Kidney (tissue), 13 donors: ENCODE measurements at regions not wholly inside any gene's neighbourhood (a gene's known extent, or its start where the extent isn't known, plus 50 kb on each side); places are given as distances from the start of the nearest gene placed in this dataset.

Experiments
- DNase-seq, 5 donors: peaks; one replicate each; pipeline ENCODE4 v3.0.0-alpha.2; 2013 to 2020
- FAIRE-seq: peaks from 2 replicates; lab custom pipeline; 2012; peaks lifted over from hg19 to GRCh38; lab: Jason Lieb, UNC
- H3K27ac ChIP-seq, 2 donors: one replicate each; pipeline ENCODE4 v1.7.0; 2013; ENCODE audit warnings: low read depth in 2 of 2, low read length in 2 of 2, inconsistent platforms in 1 of 2
- H3K27me3 ChIP-seq: one replicate; pipeline ENCODE4 v1.7.1; 2013; ENCODE audit warnings: low read length, inconsistent platforms; ENCODE audit not compliant: control insufficient read depth, insufficient read depth
- H3K36me3 ChIP-seq, 3 donors: one replicate each; pipeline versions ENCODE4 v1.7.0 to v1.7.1; 2013; ENCODE audit warnings: low read length in 3 of 3, control low read depth in 1 of 3, inconsistent platforms in 1 of 3; ENCODE audit not compliant: insufficient read depth in 3 of 3, control insufficient read depth in 2 of 3
- H3K4me1 ChIP-seq, 3 donors: one replicate each; pipeline versions ENCODE4 v1.7.0 to v1.7.1; 2013; ENCODE audit warnings: low read length in 3 of 3, inconsistent platforms in 1 of 3, low read depth in 1 of 3; ENCODE audit not compliant: control insufficient read depth in 2 of 3, insufficient read depth in 2 of 3
- H3K4me3 ChIP-seq, 3 donors: one replicate each; pipeline versions ENCODE4 v1.7.0 to v1.8.1; 2013; ENCODE audit warnings: low read length in 3 of 3, control low read depth in 1 of 3, inconsistent platforms in 1 of 3
- H3K9ac ChIP-seq, 3 donors: one replicate each; pipeline versions ENCODE4 v1.7.0 to v1.7.1; 2013; ENCODE audit warnings: low read length in 3 of 3, control low read depth in 1 of 3, inconsistent platforms in 1 of 3
- H3K9me3 ChIP-seq, 3 donors: one replicate each; pipeline versions ENCODE4 v1.7.0 to v1.7.1; 2013; ENCODE audit warnings: low read length in 3 of 3, control low read depth in 1 of 3, inconsistent platforms in 1 of 3; ENCODE audit not compliant: control insufficient read depth in 2 of 3, insufficient read depth in 1 of 3
- CTCF ChIP-seq: IDR thresholded peaks from 3 replicates; pipeline ENCODE4 v1.5.1; 2012; ENCODE audit warnings: mild to moderate bottlenecking, moderate library complexity, borderline replicate concordance; ENCODE audit not compliant: insufficient read depth; ENCODE audit errors: extremely low read depth
- intact Hi-C: fragments of 100-400 bp; cut with DNase I; formaldehyde crosslinking; loops from one replicate; pipeline ENCODE4 v1.11.1; 2022
- donor health status: control.
- donor health status: control.
- donor health status: control.
- donor health status: control.
- donor health status: control.
- donor health status: DM: yes; HTN: yes; CAD: no.
- donor health status: Normal renal cell carcinoma (clear cell type).

- Histone ChIP-seq H3K27ac (no peak overlapping the region), H3K36me3 (no peaks in the 10 kb centered on the region), H3K4me3 (no peak overlapping the region), H3K4me1 (no peaks in the 10 kb centered on the region), H3K9me3 (no peaks in the 10 kb centered on the region), H3K27me3 (no peaks in the 10 kb centered on the region), H3K9ac (no peak overlapping the region)
- DNase-seq (no peak), FAIRE-seq (no peak)
- intact Hi-C loops = no loop called here
- TF ChIP-seq CTCF = no peak
These were observed 81.1 kb downstream of the CDO1 start for GRCh38 chr5:115735108-115735998.

GRCh38 chr5:115733607-115734006, 82.9 kb downstream of the CDO1 start:
- Histone ChIP-seq H3K4me1 (no peaks in the 10 kb centered on the region), H3K36me3 (no peaks in the 10 kb centered on the region), H3K27me3 (no peaks in the 10 kb centered on the region), H3K27ac (no peak overlapping the region), H3K9me3 (no peaks in the 10 kb centered on the region), H3K9ac (no peak overlapping the region), H3K4me3 (no peak overlapping the region)
- FAIRE-seq (no peak), DNase-seq (no peak)
- no peak for TF ChIP-seq CTCF
- intact Hi-C loops = no loop called here

GRCh38 chr5:115732026-115732425, 84.4 kb downstream of the CDO1 start:
- no peak for DNase-seq
- no peak overlapping the region for H3K4me3 ChIP-seq
- intact Hi-C loops = no loop called here
- H3K36me3 ChIP-seq = no peaks in the 10 kb centered on the region
- no peak for TF ChIP-seq CTCF
- H3K27ac ChIP-seq = no peak overlapping the region
- no peak for FAIRE-seq
- no peak overlapping the region for H3K9ac ChIP-seq
- H3K9me3 ChIP-seq = no peaks in the 10 kb centered on the region
- H3K27me3 ChIP-seq = no peaks in the 10 kb centered on the region
- H3K4me1 ChIP-seq = no peaks in the 10 kb centered on the region
